Naive thymus-derived CD8-positive, alpha-beta T cell (primary cell): ENCODE measurements at regions not wholly inside any gene's neighbourhood (a gene's known extent, or its start where the extent isn't known, plus 50 kb on each side); places are given as distances from the start of the nearest gene placed in this dataset.

Source experiments
- ATAC-seq, 2 donors: fragments of 150-1000 bp; cut with Tn5 transposase in 1 of 2; sonication (Bioruptor Pico), chemical (Tn5 transposase) in 1 of 2; 1 replicate in 1 of 2; 2 replicates in 1 of 2; pipeline ENCODE4 v1.10.0; 2021; ENCODE audit warnings: mild to moderate bottlenecking in 2 of 2, moderate library complexity in 2 of 2
- POLR2A ChIA-PET: fragments of 350-600 bp; sonication (Branson Sonifier 250); formaldehyde crosslinking; loops from one replicate; lab custom pipeline; 2021; ENCODE audit warnings: antibody characterized with exemption; lab: Charles Lee
- DNase-seq, 10 donors: peaks; one replicate each; pipeline versions ENCODE4 v3.0.0 to v3.0.0-alpha.2; 2020 to 2022
- H3K27ac Mint-ChIP-seq, 10 donors: one replicate each; pipeline ENCODE4 v1.8.0; 2020 to 2022; ENCODE audit warnings: mild to moderate bottlenecking in 10 of 10, mixed read lengths in 10 of 10, moderate library complexity in 4 of 10, inconsistent platforms in 1 of 10
- H3K27me3 Mint-ChIP-seq, 5 donors: one replicate each; pipeline ENCODE4 v1.8.0; 2021 to 2022; ENCODE audit warnings: mixed read lengths in 5 of 5
- H3K36me3 Mint-ChIP-seq, 3 donors: one replicate each; pipeline ENCODE4 v1.8.0; 2020 to 2022; ENCODE audit warnings: mixed read lengths in 3 of 3, mild to moderate bottlenecking in 2 of 3, inconsistent platforms in 1 of 3
- H3K4me1 Mint-ChIP-seq, 4 donors: one replicate each; pipeline ENCODE4 v1.8.0; 2021 to 2022; ENCODE audit warnings: mixed read lengths in 4 of 4
- H3K4me3 Mint-ChIP-seq, 10 donors: one replicate each; pipeline ENCODE4 v1.8.0; 2020 to 2022; ENCODE audit warnings: mild to moderate bottlenecking in 10 of 10, mixed read lengths in 10 of 10, moderate library complexity in 6 of 10, inconsistent platforms in 1 of 10
- H3K9me3 Mint-ChIP-seq, 9 donors: one replicate each; pipeline ENCODE4 v1.8.0; 2020 to 2022; ENCODE audit warnings: mixed read lengths in 9 of 9, mild to moderate bottlenecking in 3 of 9, inconsistent platforms in 1 of 9, moderate library complexity in 1 of 9

GRCh38 chr12:125193376-125194152 is 128.3 kb downstream of the AACS start:
- peaks cover 32 to 87% (median 57%) of the 10 kb centered on the region in 5 donors for H3K27me3 Mint-ChIP-seq
- H3K36me3 Mint-ChIP-seq: peaks cover 0 to 5% (median 3%) of the 10 kb centered on the region in 3 donors
- peaks cover 0 to 2% (median 0%) of the 10 kb centered on the region in 4 donors for H3K4me1 Mint-ChIP-seq
- no peaks in the 10 kb centered on the region for H3K9me3 Mint-ChIP-seq
- H3K27ac Mint-ChIP-seq: no peak overlapping the region
- POLR2A ChIA-PET: no interaction called here
- no peak overlapping the region for H3K4me3 Mint-ChIP-seq
- no peak for ATAC-seq
- DNase-seq: no peak

- DNase-seq (no peak), ATAC-seq (no peak)
- Mint-ChIP-seq H3K27ac (no peak overlapping the region), H3K4me1 (peaks cover 0 to 2% (median 0%) of the 10 kb centered on the region in 4 donors), H3K9me3 (no peaks in the 10 kb centered on the region), H3K36me3 (peaks cover 0 to 5% (median 3%) of the 10 kb centered on the region in 3 donors), H3K4me3 (no peak overlapping the region), H3K27me3 (peaks cover 31 to 87% (median 53%) of the 10 kb centered on the region in 5 donors)
- POLR2A ChIA-PET: no interaction called here
Measured at GRCh38 chr12:125194163-125194773, 129.0 kb downstream of the AACS start.

GRCh38 chr12:125194987-125195386 is 129.8 kb downstream of the AACS start:
- Mint-ChIP-seq H3K4me1 (peaks cover 0 to 2% (median 0%) of the 10 kb centered on the region in 4 donors), H3K27me3 (peaks cover 33 to 87% (median 50%) of the 10 kb centered on the region in 5 donors), H3K27ac (peak overlapping the region in 1 of 10 donors; percentile 45), H3K36me3 (peaks cover 0 to 5% (median 3%) of the 10 kb centered on the region in 3 donors), H3K9me3 (no peaks in the 10 kb centered on the region), H3K4me3 (no peak overlapping the region)
- POLR2A ChIA-PET: no interaction called here
- no peak for ATAC-seq
- DNase-seq: no peak

GRCh38 chr12:125197326-125197725 is 132.1 kb downstream of the AACS start:
- Mint-ChIP-seq H3K36me3 (no peaks in the 10 kb centered on the region), H3K27ac (no peak overlapping the region), H3K9me3 (peaks cover 0 to 5% (median 0%) of the 10 kb centered on the region in 9 donors), H3K4me1 (peaks cover 0 to 2% (median 0%) of the 10 kb centered on the region in 4 donors), H3K27me3 (peaks cover 33 to 83% (median 37%) of the 10 kb centered on the region in 5 donors), H3K4me3 (no peak overlapping the region)
- POLR2A ChIA-PET: no interaction called here
- DNase-seq: no peak
- no peak for ATAC-seq

- Mint-ChIP-seq H3K27ac (no peak overlapping the region), H3K4me1 (peaks cover 0 to 2% (median 0%) of the 10 kb centered on the region in 4 donors), H3K4me3 (no peak overlapping the region), H3K36me3 (no peaks in the 10 kb centered on the region), H3K9me3 (peaks cover 0 to 6% (median 0%) of the 10 kb centered on the region in 9 donors), H3K27me3 (peaks cover 27 to 82% (median 30%) of the 10 kb centered on the region in 5 donors)
- no peak for DNase-seq
- POLR2A ChIA-PET: no interaction called here
- no peak for ATAC-seq
Measured at GRCh38 chr12:125198652-125199051, 133.4 kb downstream of the AACS start.

GRCh38 chr12:125201090-125201489 is 135.9 kb downstream of the AACS start:
- no peak for DNase-seq
- ATAC-seq: no peak
- Mint-ChIP-seq H3K36me3 (no peaks in the 10 kb centered on the region), H3K27me3 (peaks cover 16 to 66% (median 22%) of the 10 kb centered on the region in 5 donors), H3K4me1 (no peaks in the 10 kb centered on the region), H3K9me3 (peaks cover 0 to 6% (median 0%) of the 10 kb centered on the region in 9 donors), H3K27ac (no peak overlapping the region), H3K4me3 (no peak overlapping the region)
- POLR2A ChIA-PET: no interaction called here

- Mint-ChIP-seq H3K4me1 (no peaks in the 10 kb centered on the region), H3K4me3 (no peak overlapping the region), H3K27ac (no peak overlapping the region), H3K27me3 (peaks cover 19 to 69% (median 22%) of the 10 kb centered on the region in 5 donors), H3K36me3 (no peaks in the 10 kb centered on the region), H3K9me3 (peaks cover 0 to 6% (median 0%) of the 10 kb centered on the region in 9 donors)
- DNase-seq (no peak), ATAC-seq (no peak)
- POLR2A ChIA-PET: no interaction called here
Measured at GRCh38 chr12:125201940-125202339, 136.7 kb downstream of the AACS start.

GRCh38 chr12:125202421-125202820 is 137.2 kb downstream of the AACS start:
- POLR2A ChIA-PET: no interaction called here
- ATAC-seq (no peak), DNase-seq (no peak)
- Mint-ChIP-seq H3K9me3 (peaks cover 0 to 6% (median 0%) of the 10 kb centered on the region in 9 donors), H3K27ac (no peak overlapping the region), H3K4me1 (no peaks in the 10 kb centered on the region), H3K36me3 (no peaks in the 10 kb centered on the region), H3K4me3 (no peak overlapping the region), H3K27me3 (peaks cover 16 to 69% (median 19%) of the 10 kb centered on the region in 5 donors)

GRCh38 chr12:125203145-125203765 is 138.0 kb downstream of the AACS start:
- Mint-ChIP-seq H3K27me3 (peaks cover 19 to 71% (median 22%) of the 10 kb centered on the region in 5 donors), H3K4me1 (no peaks in the 10 kb centered on the region), H3K27ac (no peak overlapping the region), H3K36me3 (no peaks in the 10 kb centered on the region), H3K9me3 (peaks cover 0 to 6% (median 0%) of the 10 kb centered on the region in 9 donors), H3K4me3 (no peak overlapping the region)
- no peak for DNase-seq
- ATAC-seq: no peak
- POLR2A ChIA-PET: no interaction called here

GRCh38 chr12:125205386-125205785 is 140.2 kb downstream of the AACS start:
- peaks cover 15 to 71% (median 28%) of the 10 kb centered on the region in 5 donors for H3K27me3 Mint-ChIP-seq
- no peak overlapping the region for H3K27ac Mint-ChIP-seq
- no peaks in the 10 kb centered on the region for H3K4me1 Mint-ChIP-seq
- no peak for ATAC-seq
- no peaks in the 10 kb centered on the region for H3K36me3 Mint-ChIP-seq
- DNase-seq: no peak
- POLR2A ChIA-PET: no interaction called here
- H3K9me3 Mint-ChIP-seq: peaks cover 0 to 8% (median 0%) of the 10 kb centered on the region in 9 donors
- no peak overlapping the region for H3K4me3 Mint-ChIP-seq

GRCh38 chr12:125206711-125207110 is 141.5 kb downstream of the AACS start:
- POLR2A ChIA-PET: no interaction called here
- Mint-ChIP-seq H3K27ac (no peak overlapping the region), H3K36me3 (no peaks in the 10 kb centered on the region), H3K4me1 (no peaks in the 10 kb centered on the region), H3K9me3 (peaks cover 0 to 6% (median 0%) of the 10 kb centered on the region in 9 donors), H3K27me3 (peaks cover 13 to 78% (median 28%) of the 10 kb centered on the region in 5 donors), H3K4me3 (no peak overlapping the region)
- ATAC-seq: no peak
- DNase-seq: no peak

GRCh38 chr12:125208334-125208733 is 143.1 kb downstream of the AACS start:
- Mint-ChIP-seq H3K36me3 (no peaks in the 10 kb centered on the region), H3K27me3 (peaks cover 11 to 74% (median 27%) of the 10 kb centered on the region in 5 donors), H3K9me3 (peaks cover 0 to 2% (median 0%) of the 10 kb centered on the region in 9 donors), H3K27ac (no peak overlapping the region), H3K4me3 (no peak overlapping the region), H3K4me1 (no peaks in the 10 kb centered on the region)
- ATAC-seq: no peak
- DNase-seq: no peak
- POLR2A ChIA-PET: no interaction called here

GRCh38 chr12:125208942-125209341 is 143.7 kb downstream of the AACS start:
- Mint-ChIP-seq H3K4me1 (no peaks in the 10 kb centered on the region), H3K4me3 (no peak overlapping the region), H3K27me3 (peaks cover 11 to 78% (median 27%) of the 10 kb centered on the region in 5 donors), H3K9me3 (peaks cover 0 to 2% (median 0%) of the 10 kb centered on the region in 9 donors), H3K27ac (no peak overlapping the region), H3K36me3 (no peaks in the 10 kb centered on the region)
- no peak for ATAC-seq
- POLR2A ChIA-PET: no interaction called here
- DNase-seq: no peak
